H1 (cell line): ENCODE measurements at regions not wholly inside any gene's neighbourhood (a gene's known extent, or its start where the extent isn't known, plus 50 kb on each side); places are given as distances from the start of the nearest gene placed in this dataset.

Source experiments
- EP300 ChIP-seq, 2 experiments: IDR thresholded peaks; 1 replicate in 1 of 2; 2 replicates in 1 of 2; pipeline ENCODE4 v1.6.1; 2011 to 2012; ENCODE audit warnings: low read depth in 2 of 2, low read length in 2 of 2, mild to moderate bottlenecking in 2 of 2, borderline replicate concordance in 1 of 2, inconsistent platforms in 1 of 2, moderate library complexity in 1 of 2
- GABPA ChIP-seq: IDR thresholded peaks from 2 replicates; pipeline ENCODE4 v1.6.1; 2011; ENCODE audit warnings: mild to moderate bottlenecking, low read length, moderate library complexity, borderline replicate concordance; ENCODE audit not compliant: insufficient read depth
- SAP30 ChIP-seq: fragments of 300-600 bp; sonication (generic); IDR thresholded peaks from 2 replicates; pipeline ENCODE4 v1.7.1; 2012; ENCODE audit warnings: low read length, moderate library complexity, mild to moderate bottlenecking, inconsistent platforms; ENCODE audit not compliant: insufficient read depth, insufficient replicate concordance
- SIN3A ChIP-seq, 2 experiments: IDR thresholded peaks in 1 of 2; conservative IDR thresholded peaks in 1 of 2; 2 replicates each; pipeline ENCODE4 v1.6.1; 2011 to 2012; ENCODE audit warnings: low read length in 2 of 2, improper control_type of control experiment in 1 of 2, low read depth in 1 of 2, mild to moderate bottlenecking in 1 of 2
- TAF1 ChIP-seq: IDR thresholded peaks from 2 replicates; pipeline ENCODE4 v1.6.1; 2011; ENCODE audit warnings: mild to moderate bottlenecking, low read depth, low read length
- ZNF274 ChIP-seq: IDR thresholded peaks from 2 replicates; pipeline ENCODE4 v1.7.0; 2012; ENCODE audit warnings: low read length, borderline replicate concordance; ENCODE audit errors: extremely low read depth
- TF ChIP-seq, protein P1 (sequence below), 3 experiments: IDR thresholded peaks; 1 replicate in 2 of 3; 2 replicates in 1 of 3; pipeline versions ENCODE4 v1.5.1 to v1.6.1; 2011; ENCODE audit warnings: low read length in 3 of 3, mild to moderate bottlenecking in 3 of 3, inconsistent platforms in 2 of 3, low read depth in 1 of 3, moderate library complexity in 1 of 3; ENCODE audit not compliant: insufficient read depth in 1 of 3; ENCODE audit errors: control extremely low read depth in 1 of 3

DNA sequence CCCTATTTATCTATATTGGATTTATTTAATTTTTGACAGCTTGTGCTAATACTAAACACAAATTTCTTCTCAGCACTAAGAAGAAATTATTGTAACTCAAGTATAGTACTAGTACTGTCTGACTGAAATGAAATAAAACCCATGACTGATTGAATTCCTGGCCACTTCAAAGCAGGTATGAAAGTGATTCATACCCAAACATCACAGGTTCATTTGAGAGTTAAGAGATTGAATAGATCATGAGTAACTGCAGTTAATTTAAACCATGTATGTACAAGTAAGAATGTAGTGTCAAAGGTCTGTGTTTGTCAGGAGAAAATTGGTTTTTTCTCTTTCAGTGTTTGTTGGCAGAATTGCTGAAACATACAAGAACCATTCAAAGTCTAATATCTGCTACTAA lies 332.0 kb upstream of the GRM7 start:
- TF ChIP-seq, protein P1, sequence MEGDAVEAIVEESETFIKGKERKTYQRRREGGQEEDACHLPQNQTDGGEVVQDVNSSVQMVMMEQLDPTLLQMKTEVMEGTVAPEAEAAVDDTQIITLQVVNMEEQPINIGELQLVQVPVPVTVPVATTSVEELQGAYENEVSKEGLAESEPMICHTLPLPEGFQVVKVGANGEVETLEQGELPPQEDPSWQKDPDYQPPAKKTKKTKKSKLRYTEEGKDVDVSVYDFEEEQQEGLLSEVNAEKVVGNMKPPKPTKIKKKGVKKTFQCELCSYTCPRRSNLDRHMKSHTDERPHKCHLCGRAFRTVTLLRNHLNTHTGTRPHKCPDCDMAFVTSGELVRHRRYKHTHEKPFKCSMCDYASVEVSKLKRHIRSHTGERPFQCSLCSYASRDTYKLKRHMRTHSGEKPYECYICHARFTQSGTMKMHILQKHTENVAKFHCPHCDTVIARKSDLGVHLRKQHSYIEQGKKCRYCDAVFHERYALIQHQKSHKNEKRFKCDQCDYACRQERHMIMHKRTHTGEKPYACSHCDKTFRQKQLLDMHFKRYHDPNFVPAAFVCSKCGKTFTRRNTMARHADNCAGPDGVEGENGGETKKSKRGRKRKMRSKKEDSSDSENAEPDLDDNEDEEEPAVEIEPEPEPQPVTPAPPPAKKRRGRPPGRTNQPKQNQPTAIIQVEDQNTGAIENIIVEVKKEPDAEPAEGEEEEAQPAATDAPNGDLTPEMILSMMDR (IDR thresholded peaks at IDR 0.05; ENCODE audit: control extremely low read depth in 1 of 3, insufficient read depth in 1 of 3, low read depth in 1 of 3, low read length in 3 of 3) = no peak
- TF ChIP-seq ZNF274 (no peak), SIN3A (conservative IDR thresholded peaks at IDR 0.05 in 1 of 2, IDR thresholded peaks at IDR 0.05 in 1 of 2; ENCODE audit: low read depth in 1 of 2, low read length in 2 of 2) (no peak), EP300 (IDR thresholded peaks at IDR 0.05; ENCODE audit: borderline replicate concordance in 1 of 2, low read depth in 2 of 2, low read length in 2 of 2) (no peak), SAP30 (no peak), GABPA (no peak), TAF1 (no peak)
